Common myeloid progenitor, CD34-positive (primary cell): ENCODE measurements at regions not wholly inside any gene's neighbourhood (a gene's known extent, or its start where the extent isn't known, plus 50 kb on each side); places are given as distances from the start of the nearest gene placed in this dataset.

Experiments
- CTCF ChIA-PET: fragments of 350-600 bp; sonication (Branson Sonifier 250); formaldehyde crosslinking; loops from one replicate; lab custom pipeline; 2021; ENCODE audit warnings: antibody characterized with exemption; lab: Charles Lee
- POLR2A ChIA-PET: fragments of 350-600 bp; sonication (Branson Sonifier 250); formaldehyde crosslinking; loops from one replicate; lab custom pipeline; 2021; ENCODE audit warnings: antibody characterized with exemption; lab: Charles Lee
- DNase-seq, 3 donors: peaks; one replicate each; pipeline versions ENCODE4 v3.0.0 to v3.0.0-alpha.2; 2013
- H3K27ac ChIP-seq, 2 experiments: 1 replicate in 1 of 2; 2 replicates in 1 of 2; pipeline ENCODE4 v1.7.0; 2013; ENCODE audit warnings: inconsistent platforms in 2 of 2, low read length in 2 of 2, mild to moderate bottlenecking in 2 of 2, low read depth in 1 of 2, moderate library complexity in 1 of 2; ENCODE audit not compliant: severe bottlenecking in 2 of 2, insufficient read depth in 1 of 2, poor library complexity in 1 of 2
- H3K27me3 ChIP-seq, 5 experiments: replicated peaks in 2 of 5; 1 replicate in 3 of 5; 2 replicates in 2 of 5; pipeline versions ENCODE4 v1.6.1 to v1.7.0; 2013; ENCODE audit warnings: low read length in 4 of 5, mild to moderate bottlenecking in 2 of 5, moderate library complexity in 2 of 5, inconsistent platforms in 1 of 5; ENCODE audit not compliant: insufficient read depth in 5 of 5, control insufficient read depth in 4 of 5
- H3K36me3 ChIP-seq, 4 experiments: 1 replicate in 2 of 4; 2 replicates in 2 of 4; pipeline versions ENCODE4 v1.6.1 to v1.7.0; 2013; ENCODE audit warnings: low read length in 3 of 4, control low read depth in 1 of 4, mild to moderate bottlenecking in 1 of 4; ENCODE audit not compliant: control insufficient read depth in 4 of 4, insufficient read depth in 4 of 4
- H3K4me1 ChIP-seq, 4 experiments: 1 replicate in 3 of 4; 2 replicates in 1 of 4; pipeline versions ENCODE4 v1.6.1 to v1.7.1; 2013; ENCODE audit warnings: low read length in 3 of 4, mild to moderate bottlenecking in 3 of 4, control low read depth in 1 of 4, inconsistent platforms in 1 of 4, moderate library complexity in 1 of 4; ENCODE audit not compliant: control insufficient read depth in 4 of 4, insufficient read depth in 4 of 4; ENCODE audit errors: control extremely low read depth in 1 of 4
- H3K4me3 ChIP-seq, 7 experiments: 1 replicate in 4 of 7; 2 replicates in 3 of 7; pipeline versions ENCODE4 v1.5.1 to v1.7.0; 2013; ENCODE audit warnings: mild to moderate bottlenecking in 7 of 7, low read length in 6 of 7, moderate library complexity in 6 of 7, inconsistent platforms in 2 of 7, low read depth in 2 of 7, control low read depth in 1 of 7; ENCODE audit not compliant: insufficient read depth in 4 of 7, control insufficient read depth in 1 of 7; ENCODE audit errors: extremely low read depth in 1 of 7
- H3K9me3 ChIP-seq, 5 experiments: 1 replicate in 4 of 5; 2 replicates in 1 of 5; pipeline versions ENCODE4 v1.6.1 to v1.7.1; 2013; ENCODE audit warnings: low read length in 4 of 5, mild to moderate bottlenecking in 2 of 5, inconsistent platforms in 1 of 5, low read depth in 1 of 5, moderate library complexity in 1 of 5; ENCODE audit not compliant: control insufficient read depth in 4 of 5, insufficient read depth in 2 of 5; ENCODE audit errors: control extremely low read depth in 1 of 5
- WGBS: methylation state at CpG from one replicate; pipeline ENCODE4 v1.1.5; 2013; ENCODE audit not compliant: insufficient coverage; 5-methylcytosine and 5-hydroxymethylcytosine counted together

DNA sequence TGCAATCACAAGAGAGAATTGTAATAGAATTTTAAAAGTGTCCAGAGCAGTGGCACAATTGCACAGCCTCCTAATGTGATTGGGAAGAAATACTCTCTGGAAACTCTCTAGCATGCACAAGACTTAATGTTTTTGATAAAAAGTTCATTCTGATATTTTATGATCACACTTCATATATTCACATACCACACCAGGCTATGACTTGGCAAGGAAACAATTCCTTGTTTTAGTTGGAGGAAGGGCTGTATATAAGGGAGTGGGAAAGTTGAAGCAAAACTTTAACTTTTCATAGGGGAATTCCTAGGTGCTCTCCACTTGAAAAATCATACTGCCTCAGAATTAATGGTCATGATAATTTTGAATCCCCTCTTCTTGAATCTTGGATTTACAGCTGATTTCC lies 61.5 kb upstream of the ASB17 start:
- no peaks in the 10 kb centered on the region for H3K27me3 ChIP-seq
- no peak for DNase-seq
- CTCF ChIA-PET: interaction anchor here (1.2 kb wide), 1 partner anchor 29 kb away, joined by 3 read pairs; no protein-coding TSS in a partner anchor
- no peak overlapping the region for H3K4me3 ChIP-seq
- POLR2A ChIA-PET: no interaction called here
- no peaks in the 10 kb centered on the region for H3K36me3 ChIP-seq
- H3K4me1 ChIP-seq: no peaks in the 10 kb centered on the region
- H3K27ac ChIP-seq: no peak overlapping the region
- peaks cover 0 to 2% (median 0%) of the 10 kb centered on the region in 5 experiments for H3K9me3 ChIP-seq

DNA sequence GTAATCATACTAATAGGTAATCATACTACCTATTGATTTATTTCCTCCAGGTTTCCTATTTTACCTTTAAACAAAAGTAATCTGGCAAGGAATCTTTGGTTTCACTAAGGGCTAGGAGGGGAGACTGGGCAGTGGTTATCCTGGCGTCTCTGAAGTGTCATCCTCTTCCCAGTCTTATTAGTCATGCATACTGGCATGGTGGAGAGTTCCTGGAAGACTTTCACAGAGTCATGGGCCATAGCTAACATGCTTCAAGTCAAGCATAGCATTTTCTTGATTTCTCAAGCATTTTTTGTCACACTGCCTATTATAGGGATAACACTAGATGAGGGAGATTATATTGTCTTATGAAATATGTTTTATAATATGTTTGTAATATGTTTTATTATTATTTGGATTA lies 64.0 kb upstream of the ASB17 start:
- no CpG with 5 or more reads among the region's 1 CpG for WGBS
- no peak for DNase-seq
- H3K9me3 ChIP-seq: peaks cover 0 to 2% (median 2%) of the 10 kb centered on the region in 5 experiments
- H3K27me3 ChIP-seq: no peaks in the 10 kb centered on the region
- POLR2A ChIA-PET: no interaction called here
- H3K36me3 ChIP-seq: no peaks in the 10 kb centered on the region
- H3K4me3 ChIP-seq: no peak overlapping the region
- no peak overlapping the region for H3K27ac ChIP-seq
- no peaks in the 10 kb centered on the region for H3K4me1 ChIP-seq
- CTCF ChIA-PET: no interaction called here

DNA sequence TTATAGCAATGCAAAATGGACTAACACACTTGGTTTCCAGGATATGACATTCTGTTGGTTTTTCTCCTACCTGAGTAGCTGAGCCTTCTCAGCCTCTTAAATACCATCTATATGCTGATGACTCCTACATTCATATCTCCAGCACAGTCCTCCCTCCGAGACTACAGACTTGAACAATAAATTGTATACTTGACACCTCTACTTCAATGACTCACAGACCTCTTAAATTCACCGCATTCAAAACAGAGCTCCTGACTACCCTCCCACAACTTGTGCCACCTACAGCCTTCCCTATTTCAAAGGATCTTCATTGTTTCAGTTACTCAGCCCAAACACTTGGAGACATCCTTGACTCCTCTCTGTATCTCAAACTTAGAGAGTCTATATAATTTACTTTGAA lies 66.8 kb upstream of the ASB17 start:
- ChIA-PET POLR2A (no interaction called here), CTCF (interaction anchor here (0.7 to 1.3 kb wide), 3 partner anchors 9 to 24 kb away, joined by 3 to 5 read pairs (median 4); no protein-coding TSS in a partner anchor)
- no peaks in the 10 kb centered on the region for H3K4me1 ChIP-seq
- no peak overlapping the region for H3K4me3 ChIP-seq
- no peaks in the 10 kb centered on the region for H3K36me3 ChIP-seq
- no peak for DNase-seq
- H3K9me3 ChIP-seq: peaks cover 0 to 2% (median 2%) of the 10 kb centered on the region in 5 experiments
- 95% methylated on average over 2 of the region's 2 CpGs for WGBS
- H3K27ac ChIP-seq: no peak overlapping the region
- no peaks in the 10 kb centered on the region for H3K27me3 ChIP-seq

DNA sequence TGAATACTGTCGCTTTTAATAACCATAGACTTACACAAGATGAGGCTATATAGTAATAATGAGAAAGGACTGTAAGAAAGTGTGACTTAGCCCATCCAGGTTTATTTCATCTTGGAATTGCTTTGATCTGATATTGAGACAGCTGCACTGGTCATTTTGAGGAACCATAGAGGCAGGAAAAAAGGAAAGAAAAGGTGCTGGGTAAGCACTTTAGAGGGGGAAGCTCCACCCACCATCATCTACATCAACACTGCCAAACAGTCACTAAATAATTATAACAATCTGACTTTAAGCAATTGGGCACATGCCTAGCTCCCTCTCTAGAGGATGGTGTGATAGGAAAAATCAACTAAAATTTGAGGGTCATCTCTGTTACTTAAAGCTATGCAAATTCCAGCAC lies 70.6 kb upstream of the ST6GALNAC3 start:
- H3K27me3 ChIP-seq: no peaks in the 10 kb centered on the region
- POLR2A ChIA-PET: no interaction called here
- H3K4me3 ChIP-seq: no peak overlapping the region
- DNase-seq: no peak
- peaks cover 0 to under 1% (median 0%) of the 10 kb centered on the region in 5 experiments for H3K9me3 ChIP-seq
- no peaks in the 10 kb centered on the region for H3K4me1 ChIP-seq
- WGBS: no CpG with 5 or more reads among the region's 1 CpG
- no peaks in the 10 kb centered on the region for H3K36me3 ChIP-seq
- CTCF ChIA-PET: interaction anchor here (0.6 to 1.4 kb wide), 4 partner anchors 12 to 1226 kb away, joined by 3 read pairs; no protein-coding TSS in a partner anchor
- no peak overlapping the region for H3K27ac ChIP-seq

- H3K36me3 ChIP-seq: no peaks in the 10 kb centered on the region
- DNase-seq: no peak
- CTCF ChIA-PET: interaction anchor here (0.7 to 1.4 kb wide), 2 partner anchors 15 to 171 kb away, joined by 3 read pairs; no protein-coding TSS in a partner anchor
- H3K4me3 ChIP-seq: no peak overlapping the region
- no peak overlapping the region for H3K27ac ChIP-seq
- H3K27me3 ChIP-seq: no peaks in the 10 kb centered on the region
- no peaks in the 10 kb centered on the region for H3K4me1 ChIP-seq
- no peaks in the 10 kb centered on the region for H3K9me3 ChIP-seq
- POLR2A ChIA-PET: no interaction called here
- 100% methylated on average over 4 of the region's 4 CpGs for WGBS
Observed at GRCh38 chr1:76005765-76006164, 68.8 kb upstream of the ST6GALNAC3 start.

DNA sequence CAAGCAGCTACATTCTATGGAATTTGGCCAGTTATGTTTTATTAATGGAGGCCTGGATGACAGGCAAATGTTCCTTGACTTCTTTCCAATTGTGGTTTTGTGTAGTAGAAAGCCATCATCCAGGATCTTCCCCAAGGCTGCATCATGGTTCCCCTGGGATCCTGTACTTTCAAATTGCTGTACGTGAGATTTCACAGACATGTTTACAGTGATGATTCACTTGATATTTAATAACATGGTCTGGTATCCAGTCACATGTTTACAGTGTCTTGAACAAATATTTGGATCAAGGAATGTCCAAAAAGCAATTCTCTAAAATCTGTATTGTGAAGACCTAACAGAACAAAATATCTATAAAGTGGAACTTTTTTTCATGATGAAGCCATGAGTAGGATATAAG lies 68.3 kb upstream of the ST6GALNAC3 start:
- Histone ChIP-seq H3K36me3 (no peaks in the 10 kb centered on the region), H3K4me1 (no peaks in the 10 kb centered on the region), H3K9me3 (no peaks in the 10 kb centered on the region), H3K27ac (no peak overlapping the region), H3K27me3 (no peaks in the 10 kb centered on the region), H3K4me3 (no peak overlapping the region)
- CTCF ChIA-PET: interaction anchor here (0.7 to 1.4 kb wide), 3 partner anchors 14 to 170 kb away, joined by 3 to 4 read pairs (median 3); no protein-coding TSS in a partner anchor
- POLR2A ChIA-PET: no interaction called here
- no CpG with 5 or more reads among the region's 1 CpG for WGBS
- DNase-seq: no peak

- 88% methylated on average over 3 of the region's 4 CpGs for WGBS
- Histone ChIP-seq H3K9me3 (no peaks in the 10 kb centered on the region), H3K4me1 (no peaks in the 10 kb centered on the region), H3K27ac (no peak overlapping the region), H3K27me3 (no peaks in the 10 kb centered on the region), H3K4me3 (no peak overlapping the region), H3K36me3 (no peaks in the 10 kb centered on the region)
- no peak for DNase-seq
- CTCF ChIA-PET: interaction anchor here (0.6 kb wide), 1 partner anchor 20 kb away, joined by 3 read pairs; no protein-coding TSS in a partner anchor
- POLR2A ChIA-PET: no interaction called here
Observed at GRCh38 chr1:76010802-76011201, 63.7 kb upstream of the ST6GALNAC3 start.
